ENCODE measurements at regions not wholly inside any gene's neighbourhood (a gene's known extent, or its start where the extent isn't known, plus 50 kb on each side); places are given as distances from the start of the nearest gene placed in this dataset.

DNA sequence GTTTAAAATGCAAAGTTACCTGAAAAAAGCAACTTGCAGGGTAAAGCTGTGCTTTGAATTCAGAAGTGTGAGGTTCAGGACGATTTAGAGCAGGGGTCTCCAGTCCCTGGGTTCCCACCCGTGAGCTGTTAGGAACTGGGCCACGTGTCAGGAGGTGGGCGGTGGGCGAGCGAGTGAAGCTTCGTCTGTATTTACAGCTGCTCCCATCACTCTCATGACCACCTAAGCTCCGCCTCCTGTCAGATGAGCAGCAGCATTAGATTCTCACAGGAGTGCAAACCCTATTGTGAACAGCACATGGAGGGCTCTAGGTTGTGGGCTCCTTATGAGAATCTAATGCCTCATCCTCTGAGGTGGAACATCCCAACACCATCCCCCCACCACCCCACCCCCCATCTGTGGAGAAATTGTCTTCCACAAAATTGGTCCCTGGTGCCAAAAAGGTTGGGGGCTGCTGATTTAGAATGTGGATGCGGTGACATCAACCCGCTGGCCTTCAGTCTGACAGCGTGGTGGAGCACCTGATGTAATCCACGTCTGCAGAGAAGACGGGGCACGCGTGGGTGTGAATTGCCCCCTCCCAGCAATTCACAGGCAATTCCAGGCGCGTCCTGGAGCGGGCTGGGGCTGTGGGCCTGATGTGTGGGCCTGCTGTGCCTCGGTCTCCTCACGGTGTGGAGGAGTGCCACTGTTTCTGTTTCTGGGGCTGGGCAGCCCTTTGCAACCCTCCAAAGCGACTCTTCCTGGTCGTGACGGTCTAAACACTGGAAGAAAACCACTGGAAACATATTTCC is 214.0 kb upstream of the SOX1 start:
- TF ChIP-seq, protein P1, sequence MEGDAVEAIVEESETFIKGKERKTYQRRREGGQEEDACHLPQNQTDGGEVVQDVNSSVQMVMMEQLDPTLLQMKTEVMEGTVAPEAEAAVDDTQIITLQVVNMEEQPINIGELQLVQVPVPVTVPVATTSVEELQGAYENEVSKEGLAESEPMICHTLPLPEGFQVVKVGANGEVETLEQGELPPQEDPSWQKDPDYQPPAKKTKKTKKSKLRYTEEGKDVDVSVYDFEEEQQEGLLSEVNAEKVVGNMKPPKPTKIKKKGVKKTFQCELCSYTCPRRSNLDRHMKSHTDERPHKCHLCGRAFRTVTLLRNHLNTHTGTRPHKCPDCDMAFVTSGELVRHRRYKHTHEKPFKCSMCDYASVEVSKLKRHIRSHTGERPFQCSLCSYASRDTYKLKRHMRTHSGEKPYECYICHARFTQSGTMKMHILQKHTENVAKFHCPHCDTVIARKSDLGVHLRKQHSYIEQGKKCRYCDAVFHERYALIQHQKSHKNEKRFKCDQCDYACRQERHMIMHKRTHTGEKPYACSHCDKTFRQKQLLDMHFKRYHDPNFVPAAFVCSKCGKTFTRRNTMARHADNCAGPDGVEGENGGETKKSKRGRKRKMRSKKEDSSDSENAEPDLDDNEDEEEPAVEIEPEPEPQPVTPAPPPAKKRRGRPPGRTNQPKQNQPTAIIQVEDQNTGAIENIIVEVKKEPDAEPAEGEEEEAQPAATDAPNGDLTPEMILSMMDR (IDR thresholded peaks at IDR 0.05) = no peak
- no peak for TF ChIP-seq POLR2A (IDR thresholded peaks at IDR 0.05)
